GM21447 (cell line): ENCODE measurements at regions not wholly inside any gene's neighbourhood (a gene's known extent, or its start where the extent isn't known, plus 50 kb on each side); places are given as distances from the start of the nearest gene placed in this dataset.
"Not testable (repeated sequence)": the region's sequence is repeated elsewhere in the genome, so short reads cannot be mapped to it uniquely, and the experiment has no call there.

Experiments used
- ATAC-seq: cut with Tn5 transposase; IDR thresholded peaks from one replicate; pipeline ENCODE4 v1.9.1; 2021; ENCODE audit not compliant: unreplicated experiment

- ATAC-seq: no peak
These were observed 1120.3 kb upstream of the PRR20A start for GRCh38 chr13:56020425-56020824.

- ATAC-seq: no peak
These were observed 1100.7 kb upstream of the PRR20A start for GRCh38 chr13:56039992-56040391.

- ATAC-seq: no peak
These were observed 1074.4 kb upstream of the PRR20A start for GRCh38 chr13:56066321-56066720.

GRCh38 chr13:56102641-56103040 is 1038.1 kb upstream of the PRR20A start:
- ATAC-seq: no peak

GRCh38 chr13:56110751-56111150 is 1030.0 kb upstream of the PRR20A start:
- no peak for ATAC-seq

- no peak for ATAC-seq
These were observed 1006.2 kb upstream of the PRR20A start for GRCh38 chr13:56134524-56134923.

- no peak for ATAC-seq
These were observed 973.9 kb upstream of the PRR20A start for GRCh38 chr13:56166864-56167263.

- no peak for ATAC-seq
These were observed 972.1 kb upstream of the PRR20A start for GRCh38 chr13:56168581-56168980.

- ATAC-seq: no peak
These were observed 967.4 kb upstream of the PRR20A start for GRCh38 chr13:56173346-56173745.

- no peak for ATAC-seq
These were observed 958.1 kb upstream of the PRR20A start for GRCh38 chr13:56182598-56182997.

- no peak for ATAC-seq
These were observed 953.4 kb upstream of the PRR20A start for GRCh38 chr13:56187331-56187730.

- ATAC-seq: not testable (repeated sequence)
These were observed 952.1 kb upstream of the PRR20A start for GRCh38 chr13:56188582-56188981.

- no peak for ATAC-seq
These were observed 951.3 kb upstream of the PRR20A start for GRCh38 chr13:56189439-56189838.

GRCh38 chr13:56189978-56190377 is 950.7 kb upstream of the PRR20A start:
- no peak for ATAC-seq

- ATAC-seq: no peak
These were observed 942.4 kb upstream of the PRR20A start for GRCh38 chr13:56198350-56198749.

- no peak for ATAC-seq
These were observed 938.9 kb upstream of the PRR20A start for GRCh38 chr13:56201834-56202233.

GRCh38 chr13:56216221-56216620 is 924.5 kb upstream of the PRR20A start:
- no peak for ATAC-seq

- ATAC-seq: no peak
These were observed 893.0 kb upstream of the PRR20A start for GRCh38 chr13:56247692-56248091.

- no peak for ATAC-seq
These were observed 869.0 kb upstream of the PRR20A start for GRCh38 chr13:56271686-56272085.

- ATAC-seq: no peak
These were observed 857.4 kb upstream of the PRR20A start for GRCh38 chr13:56283262-56283828.

- no peak for ATAC-seq
These were observed 841.1 kb upstream of the PRR20A start for GRCh38 chr13:56299650-56300049.

GRCh38 chr13:56314765-56315164 is 826.0 kb upstream of the PRR20A start:
- no peak for ATAC-seq

GRCh38 chr13:56317841-56318240 is 822.9 kb upstream of the PRR20A start:
- no peak for ATAC-seq

GRCh38 chr13:56332671-56333070 is 808.0 kb upstream of the PRR20A start:
- no peak for ATAC-seq
